Dermis microvascular lymphatic vessel endothelial cell (primary cell): ENCODE measurements at regions not wholly inside any gene's neighbourhood (a gene's known extent, or its start where the extent isn't known, plus 50 kb on each side); places are given as distances from the start of the nearest gene placed in this dataset.
"Not testable (repeated sequence)": the region's sequence is repeated elsewhere in the genome, so short reads cannot be mapped to it uniquely, and the experiment has no call there.

Source experiments
- DNase-seq, 2 donors: peaks; one replicate each; pipeline versions ENCODE4 v3.0.0 to v3.0.0-alpha.2; 2010; ENCODE audit warnings: low read depth in 2 of 2

- not testable (repeated sequence) for DNase-seq
Measured at GRCh38 chr9:41754822-41755221, 374.4 kb downstream of the CNTNAP3B start.

- DNase-seq, result not testable (repeated sequence)
Measured at GRCh38 chr9:41754403-41754802, 374.8 kb downstream of the CNTNAP3B start.

- DNase-seq, result not testable (repeated sequence)
Measured at GRCh38 chr9:41741897-41742296, 387.3 kb downstream of the CNTNAP3B start.

- DNase-seq, result not testable (repeated sequence)
Measured at GRCh38 chr9:41741173-41741572, 388.1 kb downstream of the CNTNAP3B start.

GRCh38 chr9:41738681-41739080 is 390.5 kb downstream of the CNTNAP3B start:
- not testable (repeated sequence) for DNase-seq

- DNase-seq, result not testable (repeated sequence)
Measured at GRCh38 chr9:41699190-41699589, 430.0 kb downstream of the CNTNAP3B start.

GRCh38 chr9:41697080-41697479 is 432.1 kb downstream of the CNTNAP3B start:
- not testable (repeated sequence) for DNase-seq

- not testable (repeated sequence) for DNase-seq
Measured at GRCh38 chr9:41679312-41679711, 449.9 kb downstream of the CNTNAP3B start.

- not testable (repeated sequence) for DNase-seq
Measured at GRCh38 chr9:41663497-41664036, 465.7 kb downstream of the CNTNAP3B start.

GRCh38 chr9:41658706-41659105 is 469.6 kb upstream of the ZNG1F start:
- not testable (repeated sequence) for DNase-seq

GRCh38 chr9:41658116-41658515 is 469.0 kb upstream of the ZNG1F start:
- not testable (repeated sequence) for DNase-seq

- DNase-seq, result not testable (repeated sequence)
Measured at GRCh38 chr9:41657141-41657540, 468.0 kb upstream of the ZNG1F start.

- DNase-seq, result peak in 1 of 2 donors; percentile 21
Measured at GRCh38 chr9:41655071-41655554, 466.0 kb upstream of the ZNG1F start.

GRCh38 chr9:41654349-41654748 is 465.2 kb upstream of the ZNG1F start:
- not testable (repeated sequence) for DNase-seq

- not testable (repeated sequence) for DNase-seq
Measured at GRCh38 chr9:41653560-41654340, 464.6 kb upstream of the ZNG1F start.

- DNase-seq, result not testable (repeated sequence)
Measured at GRCh38 chr9:41652800-41653199, 463.7 kb upstream of the ZNG1F start.

- DNase-seq, result not testable (repeated sequence)
Measured at GRCh38 chr9:41652100-41652713, 463.1 kb upstream of the ZNG1F start.

- not testable (repeated sequence) for DNase-seq
Measured at GRCh38 chr9:41650086-41650485, 461.0 kb upstream of the ZNG1F start.

GRCh38 chr9:41648564-41648963 is 459.4 kb upstream of the ZNG1F start:
- DNase-seq, result not testable (repeated sequence)

- DNase-seq, result not testable (repeated sequence)
Measured at GRCh38 chr9:41646246-41646645, 457.1 kb upstream of the ZNG1F start.

- peak; percentile 42 to 51 for DNase-seq
Measured at GRCh38 chr9:41643571-41644279, 454.6 kb upstream of the ZNG1F start.

GRCh38 chr9:41633726-41634125 is 444.6 kb upstream of the ZNG1F start:
- not testable (repeated sequence) for DNase-seq
